Neural progenitor cell (in vitro differentiated cells): ENCODE measurements at regions not wholly inside any gene's neighbourhood (a gene's known extent, or its start where the extent isn't known, plus 50 kb on each side); places are given as distances from the start of the nearest gene placed in this dataset.

Experiments
- DNase-seq: peaks from one replicate; pipeline ENCODE4 v3.0.0-alpha.2; 2016; ENCODE audit warnings: low spot score
- H2AFZ ChIP-seq: fragments of 200-600 bp; sonication (generic); replicated peaks from 2 replicates; pipeline ENCODE4 v1.6.1; 2016; ENCODE audit warnings: antibody characterized with exemption
- H3F3A ChIP-seq: fragments of 200-600 bp; sonication (generic); 2 replicates; pipeline ENCODE4 v1.6.1; 2016; ENCODE audit warnings: antibody characterized with exemption, low read depth
- H3K27ac ChIP-seq: fragments of 200-600 bp; sonication (generic); 2 replicates; pipeline ENCODE4 v1.5.1; 2016; ENCODE audit warnings: mild to moderate bottlenecking
- H3K27me3 ChIP-seq: fragments of 200-600 bp; sonication (generic); 2 replicates; pipeline ENCODE4 v1.6.1; 2016; ENCODE audit warnings: mild to moderate bottlenecking, moderate library complexity
- H3K36me3 ChIP-seq: fragments of 200-600 bp; sonication (generic); 2 replicates; pipeline ENCODE4 v1.5.1; 2016
- H3K4me1 ChIP-seq: fragments of 200-600 bp; sonication (generic); 2 replicates; pipeline ENCODE4 v1.6.1; 2016; ENCODE audit warnings: mixed run types
- H3K4me2 ChIP-seq: fragments of 200-600 bp; sonication (generic); 2 replicates; pipeline ENCODE4 v1.6.1; 2016
- H3K4me3 ChIP-seq: fragments of 200-600 bp; sonication (generic); 2 replicates; pipeline ENCODE4 v1.5.1; 2016
- H3K79me2 ChIP-seq: fragments of 200-600 bp; sonication (generic); 2 replicates; pipeline ENCODE4 v1.6.1; 2016; ENCODE audit warnings: low read depth
- H3K9ac ChIP-seq: fragments of 200-600 bp; sonication (generic); 2 replicates; pipeline ENCODE4 v1.6.1; 2016
- H3K9me3 ChIP-seq: fragments of 200-600 bp; sonication (generic); 2 replicates; pipeline ENCODE4 v1.5.1; 2016; ENCODE audit warnings: low read depth
- H4K20me1 ChIP-seq: fragments of 200-600 bp; sonication (generic); 2 replicates; pipeline ENCODE4 v1.6.1; 2016; ENCODE audit warnings: low read depth
- H3K27ac Mint-ChIP-seq: 3 replicates; pipeline ENCODE4 v1.8.0; 2021; ENCODE audit warnings: mixed read lengths
- H3K27me3 Mint-ChIP-seq: 2 replicates; pipeline ENCODE4 v1.8.0; 2022; ENCODE audit warnings: low read depth, mild to moderate bottlenecking, inconsistent platforms, moderate library complexity, mixed read lengths; ENCODE audit not compliant: insufficient read depth
- H3K36me3 Mint-ChIP-seq: 3 replicates; pipeline ENCODE4 v1.8.0; 2021; ENCODE audit warnings: mixed read lengths
- H3K4me1 Mint-ChIP-seq: 3 replicates; pipeline ENCODE4 v1.8.0; 2021; ENCODE audit warnings: mixed read lengths
- H3K4me3 Mint-ChIP-seq: 3 replicates; pipeline ENCODE4 v1.8.0; 2021; ENCODE audit warnings: mild to moderate bottlenecking, moderate library complexity, mixed read lengths
- H3K9me3 Mint-ChIP-seq: 3 replicates; pipeline ENCODE4 v1.8.0; 2020; ENCODE audit warnings: mixed read lengths
- EZH2 ChIP-seq: fragments of 200-600 bp; sonication (generic); IDR thresholded peaks from 2 replicates; pipeline ENCODE4 v1.6.1; 2017; ENCODE audit warnings: antibody characterized with exemption, mild to moderate bottlenecking, moderate library complexity
- EZH2phosphoT487 ChIP-seq: fragments of 200-600 bp; sonication (generic); IDR thresholded peaks from 2 replicates; pipeline ENCODE4 v1.6.1; 2017; ENCODE audit warnings: antibody characterized with exemption
- TF ChIP-seq, protein P1 (sequence below): fragments of 200-600 bp; sonication (generic); IDR thresholded peaks from 2 replicates; pipeline ENCODE4 v1.5.1; 2017; ENCODE audit warnings: antibody characterized with exemption, mild to moderate bottlenecking

DNA sequence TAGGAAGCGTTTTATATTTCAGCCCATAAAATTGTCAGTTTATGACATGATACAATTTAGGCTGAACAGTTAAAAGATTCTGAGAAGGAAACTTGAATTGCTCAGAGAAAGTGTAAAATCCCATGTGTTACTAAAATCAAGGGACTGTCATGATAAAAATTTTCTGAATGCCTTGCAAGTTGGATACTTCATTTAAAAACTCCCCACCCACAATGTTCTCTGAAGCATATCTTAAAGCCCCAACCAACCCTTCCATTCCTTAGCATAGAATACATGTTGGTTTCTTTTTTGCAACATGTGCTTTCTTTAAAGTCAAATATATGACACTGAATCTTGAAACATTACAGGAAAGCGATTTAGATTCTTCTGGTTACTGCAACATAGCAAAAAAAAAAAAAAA is 97.4 kb downstream of the MRPL39 start:
- no peak overlapping the region for H2AFZ ChIP-seq
- no peaks in the 10 kb centered on the region for H3K36me3 ChIP-seq
- H3K9ac ChIP-seq, result no peak overlapping the region
- H3K27ac ChIP-seq, result no peak overlapping the region
- H3K4me3 Mint-ChIP-seq, result no peak overlapping the region
- H3K79me2 ChIP-seq, result no peaks in the 10 kb centered on the region
- no peak overlapping the region for H3K4me2 ChIP-seq
- no peaks in the 10 kb centered on the region for H3K27me3 ChIP-seq
- H3K4me3 ChIP-seq, result no peak overlapping the region
- no peaks in the 10 kb centered on the region for H3K9me3 ChIP-seq
- DNase-seq, result no peak
- no peaks in the 10 kb centered on the region for H3K27me3 Mint-ChIP-seq
- H3K36me3 Mint-ChIP-seq, result peaks cover 2% of the 10 kb centered on the region
- no peak overlapping the region for H3K27ac Mint-ChIP-seq
- no peaks in the 10 kb centered on the region for H3K4me1 Mint-ChIP-seq
- no peaks in the 10 kb centered on the region for H4K20me1 ChIP-seq
- no peaks in the 10 kb centered on the region for H3K9me3 Mint-ChIP-seq
- H3F3A ChIP-seq, result no peaks in the 10 kb centered on the region
- TF ChIP-seq EZH2, result no peak
- no peak for TF ChIP-seq EZH2phosphoT487
- TF ChIP-seq, protein P1, sequence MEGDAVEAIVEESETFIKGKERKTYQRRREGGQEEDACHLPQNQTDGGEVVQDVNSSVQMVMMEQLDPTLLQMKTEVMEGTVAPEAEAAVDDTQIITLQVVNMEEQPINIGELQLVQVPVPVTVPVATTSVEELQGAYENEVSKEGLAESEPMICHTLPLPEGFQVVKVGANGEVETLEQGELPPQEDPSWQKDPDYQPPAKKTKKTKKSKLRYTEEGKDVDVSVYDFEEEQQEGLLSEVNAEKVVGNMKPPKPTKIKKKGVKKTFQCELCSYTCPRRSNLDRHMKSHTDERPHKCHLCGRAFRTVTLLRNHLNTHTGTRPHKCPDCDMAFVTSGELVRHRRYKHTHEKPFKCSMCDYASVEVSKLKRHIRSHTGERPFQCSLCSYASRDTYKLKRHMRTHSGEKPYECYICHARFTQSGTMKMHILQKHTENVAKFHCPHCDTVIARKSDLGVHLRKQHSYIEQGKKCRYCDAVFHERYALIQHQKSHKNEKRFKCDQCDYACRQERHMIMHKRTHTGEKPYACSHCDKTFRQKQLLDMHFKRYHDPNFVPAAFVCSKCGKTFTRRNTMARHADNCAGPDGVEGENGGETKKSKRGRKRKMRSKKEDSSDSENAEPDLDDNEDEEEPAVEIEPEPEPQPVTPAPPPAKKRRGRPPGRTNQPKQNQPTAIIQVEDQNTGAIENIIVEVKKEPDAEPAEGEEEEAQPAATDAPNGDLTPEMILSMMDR, result no peak
- H3K4me1 ChIP-seq, result no peaks in the 10 kb centered on the region

DNA sequence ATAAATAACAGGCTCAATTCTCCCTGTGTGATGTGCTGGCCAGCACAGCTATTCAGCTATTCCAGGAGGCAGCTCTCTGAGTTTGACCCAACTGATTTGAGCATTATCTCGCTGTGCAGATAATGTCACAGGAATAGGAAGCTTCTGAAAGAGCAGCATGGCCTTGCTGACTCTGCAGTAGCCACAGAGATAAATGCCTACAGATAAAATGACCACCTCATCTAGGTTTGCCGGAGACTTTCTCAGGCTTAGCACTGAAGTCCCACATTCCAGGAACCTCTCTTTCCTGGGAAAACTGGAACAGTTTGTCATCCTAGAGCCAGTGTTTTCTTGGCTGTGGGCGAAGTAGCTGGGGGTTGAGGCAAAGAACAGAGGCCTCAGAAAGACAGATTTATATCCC is 98.9 kb downstream of the MRPL39 start:
- no peak overlapping the region for H3K4me3 Mint-ChIP-seq
- H4K20me1 ChIP-seq, result no peaks in the 10 kb centered on the region
- H3K9me3 Mint-ChIP-seq, result no peaks in the 10 kb centered on the region
- H3K27ac Mint-ChIP-seq, result no peak overlapping the region
- H3K4me1 ChIP-seq, result no peaks in the 10 kb centered on the region
- H3K4me2 ChIP-seq, result no peak overlapping the region
- H3K36me3 ChIP-seq, result no peaks in the 10 kb centered on the region
- TF ChIP-seq, protein P1, result no peak
- TF ChIP-seq EZH2 (no peak), EZH2phosphoT487 (no peak)
- H3K4me1 Mint-ChIP-seq, result no peaks in the 10 kb centered on the region
- no peak overlapping the region for H2AFZ ChIP-seq
- H3K27me3 ChIP-seq, result no peaks in the 10 kb centered on the region
- H3K27me3 Mint-ChIP-seq, result peaks cover 1% of the 10 kb centered on the region
- no peak for DNase-seq
- H3K4me3 ChIP-seq, result no peak overlapping the region
- H3F3A ChIP-seq, result no peaks in the 10 kb centered on the region
- no peak overlapping the region for H3K9ac ChIP-seq
- H3K36me3 Mint-ChIP-seq, result peaks cover 2% of the 10 kb centered on the region
- no peaks in the 10 kb centered on the region for H3K9me3 ChIP-seq
- no peak overlapping the region for H3K27ac ChIP-seq
- H3K79me2 ChIP-seq, result no peaks in the 10 kb centered on the region

DNA sequence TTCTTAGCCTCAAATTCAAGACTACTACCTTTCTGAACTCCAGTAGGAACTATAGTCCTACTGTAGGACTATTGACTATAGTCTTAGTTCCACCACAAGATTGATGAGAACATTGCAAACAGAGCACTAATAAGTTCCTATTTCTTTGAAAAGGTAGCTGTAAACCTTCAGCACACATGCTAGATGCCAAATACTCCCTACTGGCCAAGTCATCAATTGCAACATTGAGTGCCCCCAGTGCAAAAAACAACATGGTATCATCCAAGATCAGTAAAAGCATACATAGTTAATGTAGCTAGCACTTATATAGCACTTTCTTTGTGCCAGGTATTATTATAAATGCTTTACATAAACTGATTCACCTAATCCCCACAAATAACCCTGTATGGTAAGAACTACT is 99.8 kb downstream of the MRPL39 start:
- H3K27me3 Mint-ChIP-seq, result peaks cover 2% of the 10 kb centered on the region
- Histone ChIP-seq H3K9me3 (no peaks in the 10 kb centered on the region), H3K27me3 (no peaks in the 10 kb centered on the region), H3K4me1 (no peaks in the 10 kb centered on the region), H3K27ac (no peak overlapping the region), H4K20me1 (no peaks in the 10 kb centered on the region), H3F3A (no peaks in the 10 kb centered on the region), H3K79me2 (no peaks in the 10 kb centered on the region), H3K36me3 (no peaks in the 10 kb centered on the region), H3K4me2 (no peak overlapping the region), H2AFZ (no peak overlapping the region), H3K9ac (no peak overlapping the region), H3K4me3 (no peak overlapping the region)
- no peaks in the 10 kb centered on the region for H3K4me1 Mint-ChIP-seq
- H3K9me3 Mint-ChIP-seq, result no peaks in the 10 kb centered on the region
- TF ChIP-seq EZH2phosphoT487 (no peak), EZH2 (no peak)
- TF ChIP-seq, protein P1, result peak; percentile 26
- no peak for DNase-seq
- no peak overlapping the region for H3K27ac Mint-ChIP-seq
- H3K4me3 Mint-ChIP-seq, result no peak overlapping the region
- peaks cover 2% of the 10 kb centered on the region for H3K36me3 Mint-ChIP-seq
